ENCODE measurements at regions not wholly inside any gene's neighbourhood (a gene's known extent, or its start where the extent isn't known, plus 50 kb on each side); places are given as distances from the start of the nearest gene placed in this dataset.

DNA sequence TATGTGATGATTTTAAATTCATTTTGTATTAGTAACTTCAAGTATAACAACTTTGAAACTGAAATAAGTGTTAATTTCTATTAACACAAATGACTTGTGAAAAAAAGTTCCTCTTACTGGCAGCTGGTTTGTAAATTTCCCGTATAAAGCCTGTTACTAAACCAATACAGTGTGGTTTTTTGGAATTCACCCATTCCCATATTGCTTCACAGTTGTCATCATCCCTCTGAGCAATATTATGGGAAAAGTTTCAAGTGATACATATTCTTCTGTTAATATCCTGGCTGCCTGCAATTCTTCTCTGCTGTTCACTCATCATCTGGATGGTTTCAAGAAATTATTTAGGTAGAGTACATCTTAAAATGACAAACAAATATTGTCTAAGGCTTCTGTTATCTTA lies 1185.1 kb upstream of the C9orf72 start:
- H4K20me1 ChIP-seq (ENCODE audit: insufficient read depth, low read length): no peaks in the 10 kb centered on the region
- no peaks in the 10 kb centered on the region for H3K9me3 ChIP-seq (ENCODE audit: insufficient read depth, low read length)
- no peaks in the 10 kb centered on the region for H3K27me3 ChIP-seq (ENCODE audit: low read depth, low read length)
- no peak overlapping the region for H3K4me2 ChIP-seq (ENCODE audit: low read length)
- H3K4me3 ChIP-seq (ENCODE audit: low read length): no peak overlapping the region
- H3K36me3 ChIP-seq (replicated peaks; ENCODE audit: low read depth, low read length): no peaks in the 10 kb centered on the region
- H3K27ac ChIP-seq (ENCODE audit: low read length): no peak overlapping the region
- no peak overlapping the region for H2AFZ ChIP-seq (ENCODE audit: low read depth, low read length)
- no peaks in the 10 kb centered on the region for H3K79me2 ChIP-seq (ENCODE audit: low read length)
- TF ChIP-seq EZH2phosphoT487 (IDR thresholded peaks at IDR 0.05; ENCODE audit: low read depth): no peak
- TF ChIP-seq, protein P1, sequence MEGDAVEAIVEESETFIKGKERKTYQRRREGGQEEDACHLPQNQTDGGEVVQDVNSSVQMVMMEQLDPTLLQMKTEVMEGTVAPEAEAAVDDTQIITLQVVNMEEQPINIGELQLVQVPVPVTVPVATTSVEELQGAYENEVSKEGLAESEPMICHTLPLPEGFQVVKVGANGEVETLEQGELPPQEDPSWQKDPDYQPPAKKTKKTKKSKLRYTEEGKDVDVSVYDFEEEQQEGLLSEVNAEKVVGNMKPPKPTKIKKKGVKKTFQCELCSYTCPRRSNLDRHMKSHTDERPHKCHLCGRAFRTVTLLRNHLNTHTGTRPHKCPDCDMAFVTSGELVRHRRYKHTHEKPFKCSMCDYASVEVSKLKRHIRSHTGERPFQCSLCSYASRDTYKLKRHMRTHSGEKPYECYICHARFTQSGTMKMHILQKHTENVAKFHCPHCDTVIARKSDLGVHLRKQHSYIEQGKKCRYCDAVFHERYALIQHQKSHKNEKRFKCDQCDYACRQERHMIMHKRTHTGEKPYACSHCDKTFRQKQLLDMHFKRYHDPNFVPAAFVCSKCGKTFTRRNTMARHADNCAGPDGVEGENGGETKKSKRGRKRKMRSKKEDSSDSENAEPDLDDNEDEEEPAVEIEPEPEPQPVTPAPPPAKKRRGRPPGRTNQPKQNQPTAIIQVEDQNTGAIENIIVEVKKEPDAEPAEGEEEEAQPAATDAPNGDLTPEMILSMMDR (IDR thresholded peaks at IDR 0.05; ENCODE audit: low read depth, low read length): no peak
- no peak overlapping the region for H3K9ac ChIP-seq (ENCODE audit: low read length)
- no peaks in the 10 kb centered on the region for H3K4me1 ChIP-seq (ENCODE audit: low read length)

DNA sequence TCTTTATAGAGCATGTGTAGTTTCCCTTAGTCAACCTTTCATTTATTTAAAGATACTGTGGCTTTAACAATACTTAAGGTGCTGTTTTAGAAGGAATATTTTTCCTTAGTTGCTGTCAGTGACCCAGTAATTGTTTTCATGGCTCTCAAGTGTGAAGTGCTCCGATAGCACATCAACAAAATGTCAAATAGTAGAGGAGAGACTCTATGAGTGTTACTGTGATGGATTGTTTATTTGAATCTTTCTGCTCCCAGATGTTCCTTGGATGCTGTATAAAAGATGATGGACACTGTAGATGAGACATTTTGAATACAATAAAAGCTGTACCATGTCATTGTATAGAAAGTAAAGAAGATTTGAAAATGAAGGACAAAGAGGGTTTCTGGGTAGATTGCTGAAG lies 1185.7 kb upstream of the C9orf72 start:
- TF ChIP-seq, protein P1 (IDR thresholded peaks at IDR 0.05; ENCODE audit: low read depth, low read length): no peak
- TF ChIP-seq EZH2phosphoT487 (IDR thresholded peaks at IDR 0.05; ENCODE audit: low read depth): no peak
- H3K9me3 ChIP-seq (ENCODE audit: insufficient read depth, low read length): no peaks in the 10 kb centered on the region
- H3K79me2 ChIP-seq (ENCODE audit: low read length): no peaks in the 10 kb centered on the region
- no peaks in the 10 kb centered on the region for H4K20me1 ChIP-seq (ENCODE audit: insufficient read depth, low read length)
- no peaks in the 10 kb centered on the region for H3K36me3 ChIP-seq (replicated peaks; ENCODE audit: low read depth, low read length)
- no peak overlapping the region for H3K4me2 ChIP-seq (ENCODE audit: low read length)
- no peak overlapping the region for H3K9ac ChIP-seq (ENCODE audit: low read length)
- no peaks in the 10 kb centered on the region for H3K4me1 ChIP-seq (ENCODE audit: low read length)
- H3K27me3 ChIP-seq (ENCODE audit: low read depth, low read length): no peaks in the 10 kb centered on the region
- no peak overlapping the region for H2AFZ ChIP-seq (ENCODE audit: low read depth, low read length)
- H3K27ac ChIP-seq (ENCODE audit: low read length): no peak overlapping the region
- H3K4me3 ChIP-seq (ENCODE audit: low read length): no peak overlapping the region

DNA sequence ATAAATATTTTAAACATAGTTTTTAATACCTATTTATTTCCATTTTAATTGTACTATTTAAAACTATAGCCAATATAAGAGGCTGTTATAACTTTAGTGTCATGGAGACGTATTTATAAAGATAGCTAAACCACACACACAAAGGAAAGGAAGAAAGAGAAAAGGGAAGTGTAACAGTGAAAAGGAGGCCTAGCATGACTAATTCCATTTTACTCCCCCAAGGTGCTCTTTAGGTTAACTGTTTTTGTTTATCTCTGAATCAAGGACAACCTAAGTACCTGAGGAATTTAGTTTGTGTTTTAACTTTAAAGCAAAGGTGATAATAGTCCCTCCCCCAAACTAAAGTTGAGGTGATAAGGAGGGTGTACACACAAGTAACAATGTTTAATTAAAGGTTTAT lies 1188.9 kb upstream of the C9orf72 start:
- H3K27me3 ChIP-seq (ENCODE audit: low read depth, low read length): no peaks in the 10 kb centered on the region
- no peaks in the 10 kb centered on the region for H3K9me3 ChIP-seq (ENCODE audit: insufficient read depth, low read length)
- H3K79me2 ChIP-seq (ENCODE audit: low read length): no peaks in the 10 kb centered on the region
- H3K4me3 ChIP-seq (ENCODE audit: low read length): no peak overlapping the region
- TF ChIP-seq, protein P1 (IDR thresholded peaks at IDR 0.05; ENCODE audit: low read depth, low read length): no peak
- no peak for TF ChIP-seq EZH2phosphoT487 (IDR thresholded peaks at IDR 0.05; ENCODE audit: low read depth)
- no peaks in the 10 kb centered on the region for H3K36me3 ChIP-seq (replicated peaks; ENCODE audit: low read depth, low read length)
- no peak overlapping the region for H3K4me2 ChIP-seq (ENCODE audit: low read length)
- no peak overlapping the region for H2AFZ ChIP-seq (ENCODE audit: low read depth, low read length)
- no peak overlapping the region for H3K27ac ChIP-seq (ENCODE audit: low read length)
- no peaks in the 10 kb centered on the region for H4K20me1 ChIP-seq (ENCODE audit: insufficient read depth, low read length)
- no peaks in the 10 kb centered on the region for H3K4me1 ChIP-seq (ENCODE audit: low read length)
- H3K9ac ChIP-seq (ENCODE audit: low read length): no peak overlapping the region

DNA sequence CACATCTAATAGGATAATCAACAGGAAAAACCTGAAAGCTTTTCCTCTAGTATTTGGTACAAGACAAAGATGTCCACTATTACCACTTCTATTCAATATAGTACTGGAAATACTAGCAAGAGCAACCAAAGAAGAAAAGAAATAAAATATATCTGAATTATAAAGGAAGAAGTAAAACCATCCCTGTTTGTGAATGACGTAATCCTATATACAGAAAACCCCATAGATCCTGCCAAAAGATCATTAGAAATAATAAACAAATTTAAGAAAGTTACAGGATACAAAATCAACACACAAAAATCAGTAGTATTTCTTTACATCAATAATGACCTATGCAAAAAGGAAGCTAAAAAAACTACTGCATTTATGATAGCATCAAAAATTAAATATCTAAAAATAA lies 1191.3 kb upstream of the C9orf72 start:
- TF ChIP-seq, protein P1 (IDR thresholded peaks at IDR 0.05; ENCODE audit: low read depth, low read length): no peak
- TF ChIP-seq EZH2phosphoT487 (IDR thresholded peaks at IDR 0.05; ENCODE audit: low read depth): no peak
- H3K9ac ChIP-seq (ENCODE audit: low read length): no peak overlapping the region
- H3K27me3 ChIP-seq (ENCODE audit: low read depth, low read length): no peaks in the 10 kb centered on the region
- no peak overlapping the region for H3K4me3 ChIP-seq (ENCODE audit: low read length)
- H3K4me1 ChIP-seq (ENCODE audit: low read length): no peaks in the 10 kb centered on the region
- no peak overlapping the region for H2AFZ ChIP-seq (ENCODE audit: low read depth, low read length)
- H3K27ac ChIP-seq (ENCODE audit: low read length): no peak overlapping the region
- no peaks in the 10 kb centered on the region for H3K9me3 ChIP-seq (ENCODE audit: insufficient read depth, low read length)
- H3K4me2 ChIP-seq (ENCODE audit: low read length): no peak overlapping the region
- H3K36me3 ChIP-seq (replicated peaks; ENCODE audit: low read depth, low read length): no peaks in the 10 kb centered on the region
- no peaks in the 10 kb centered on the region for H3K79me2 ChIP-seq (ENCODE audit: low read length)
- no peaks in the 10 kb centered on the region for H4K20me1 ChIP-seq (ENCODE audit: insufficient read depth, low read length)
